Transverse colon (tissue), 4 donors: ENCODE measurements at regions not wholly inside any gene's neighbourhood (a gene's known extent, or its start where the extent isn't known, plus 50 kb on each side); places are given as distances from the start of the nearest gene placed in this dataset.

Experiments
- DNase-seq: peaks from one replicate; pipeline ENCODE4 v3.0.0-alpha.2; 2019
- H3K27ac ChIP-seq, 4 donors: fragments of 200-600 bp; sonication (generic); 2 replicates each; pipeline ENCODE4 v1.5.1; 2016 to 2018; ENCODE audit warnings: inconsistent platforms in 4 of 4
- H3K27me3 ChIP-seq: fragments of 200-600 bp; sonication (generic); 2 replicates; pipeline ENCODE4 v1.5.1; 2017; ENCODE audit warnings: inconsistent platforms
- H3K36me3 ChIP-seq, 4 donors: fragments of 200-600 bp; sonication (generic); 2 replicates each; pipeline ENCODE4 v1.5.1; 2017 to 2019; ENCODE audit warnings: inconsistent platforms in 4 of 4
- H3K4me1 ChIP-seq, 4 donors: fragments of 200-600 bp; sonication (generic); 2 replicates each; pipeline ENCODE4 v1.5.1; 2017 to 2020; ENCODE audit warnings: inconsistent platforms in 4 of 4
- H3K4me3 ChIP-seq, 4 donors: fragments of 200-600 bp; sonication (generic); 1 replicate in 1 of 4; 2 replicates in 3 of 4; pipeline versions ENCODE4 v1.5.1 to v1.6.1; 2017 to 2019; ENCODE audit warnings: inconsistent platforms in 4 of 4
- H3K9me3 ChIP-seq, 2 donors: fragments of 200-600 bp; sonication (generic); 2 replicates each; pipeline ENCODE4 v1.5.1; 2017 to 2019; ENCODE audit warnings: inconsistent platforms in 2 of 2
- EP300 ChIP-seq: sonication (generic); formaldehyde crosslinking; IDR thresholded peaks from one replicate; pipeline ENCODE4 v1.6.1; 2017; ENCODE audit warnings: antibody characterized with exemption, low read depth
- POLR2A ChIP-seq: fragments of 450-650 bp; IDR thresholded peaks from one replicate; pipeline ENCODE4 v1.6.1; 2016; ENCODE audit warnings: antibody characterized with exemption, mild to moderate bottlenecking, moderate library complexity
- POLR2AphosphoS5 ChIP-seq, 3 donors: sonication (generic); formaldehyde crosslinking; IDR thresholded peaks; one replicate each; pipeline ENCODE4 v1.6.1; 2016; ENCODE audit warnings: antibody characterized with exemption in 3 of 3
- WGBS, 2 donors: methylation state at CpG; one replicate each; pipeline ENCODE4 v1.1.5; 2018; ENCODE audit warnings: low coverage in 1 of 2; 5-methylcytosine and 5-hydroxymethylcytosine counted together
- in situ Hi-C, 4 donors: fragments of 200-750 bp; cut with MboI; loops; one replicate each; pipeline versions ENCODE4 v1.15.0 to v1.15.1; 2017; ENCODE audit warnings: low sequenced_read_pairs in 3 of 4, low pct_ligation_motif_present in 1 of 4, low pct_unique_long_range_greater_than_20kb in 1 of 4
- intact Hi-C: fragments of 100-400 bp; cut with DNase I; formaldehyde crosslinking; loops from one replicate; pipeline ENCODE4 v1.15.1; 2023; ENCODE audit warnings: low total_unique reads
- TF ChIP-seq, protein P1 (sequence below), 5 experiments: fragments of 200-600 bp in 3 of 5; fragments of 450-650 bp in 2 of 5; sonication (generic) in 3 of 5; IDR thresholded peaks; 1 replicate in 2 of 5; 2 replicates in 3 of 5; pipeline ENCODE4 v1.5.1; 2016 to 2017; ENCODE audit warnings: antibody characterized with exemption in 5 of 5, inconsistent platforms in 3 of 5, mild to moderate bottlenecking in 2 of 5, moderate library complexity in 1 of 5

DNA sequence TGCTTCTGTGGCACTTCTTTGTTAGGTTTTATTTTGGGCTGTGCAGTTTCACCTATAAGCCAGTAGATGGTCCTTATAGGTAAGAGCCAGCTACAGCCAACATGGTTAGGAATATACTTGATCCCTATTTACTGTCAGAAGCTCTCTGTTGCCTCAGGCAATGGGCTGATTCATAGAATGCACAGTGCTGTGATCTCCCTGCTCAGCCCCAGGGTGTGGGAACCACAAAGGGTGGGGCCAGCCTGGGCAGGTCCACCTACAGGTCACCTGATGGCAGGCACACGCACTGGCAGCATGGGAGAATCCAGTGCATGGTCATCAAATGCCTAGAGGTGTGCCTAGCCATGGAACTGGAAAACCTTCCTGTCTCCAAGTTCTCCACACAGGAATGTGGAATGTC lies 191.9 kb downstream of the MOXD1 start:
- no peak overlapping the region for H3K4me3 ChIP-seq
- H3K9me3 ChIP-seq = no peaks in the 10 kb centered on the region
- in situ Hi-C loops = loop anchor here in 2 of 4 donors (5.0 to 25.0 kb wide), 2 partner anchors 272 to 287 kb away; no protein-coding TSS in a partner anchor
- WGBS, 2 donors = 67% methylated on average over 1 of the region's 1 CpG; no CpG with 5 or more reads in 1 of the 2 donors
- no peaks in the 10 kb centered on the region for H3K27me3 ChIP-seq
- TF ChIP-seq POLR2A = no peak
- no peak for TF ChIP-seq EP300
- no peak for TF ChIP-seq POLR2AphosphoS5 (IDR thresholded peaks at IDR 0.05)
- TF ChIP-seq, protein P1, sequence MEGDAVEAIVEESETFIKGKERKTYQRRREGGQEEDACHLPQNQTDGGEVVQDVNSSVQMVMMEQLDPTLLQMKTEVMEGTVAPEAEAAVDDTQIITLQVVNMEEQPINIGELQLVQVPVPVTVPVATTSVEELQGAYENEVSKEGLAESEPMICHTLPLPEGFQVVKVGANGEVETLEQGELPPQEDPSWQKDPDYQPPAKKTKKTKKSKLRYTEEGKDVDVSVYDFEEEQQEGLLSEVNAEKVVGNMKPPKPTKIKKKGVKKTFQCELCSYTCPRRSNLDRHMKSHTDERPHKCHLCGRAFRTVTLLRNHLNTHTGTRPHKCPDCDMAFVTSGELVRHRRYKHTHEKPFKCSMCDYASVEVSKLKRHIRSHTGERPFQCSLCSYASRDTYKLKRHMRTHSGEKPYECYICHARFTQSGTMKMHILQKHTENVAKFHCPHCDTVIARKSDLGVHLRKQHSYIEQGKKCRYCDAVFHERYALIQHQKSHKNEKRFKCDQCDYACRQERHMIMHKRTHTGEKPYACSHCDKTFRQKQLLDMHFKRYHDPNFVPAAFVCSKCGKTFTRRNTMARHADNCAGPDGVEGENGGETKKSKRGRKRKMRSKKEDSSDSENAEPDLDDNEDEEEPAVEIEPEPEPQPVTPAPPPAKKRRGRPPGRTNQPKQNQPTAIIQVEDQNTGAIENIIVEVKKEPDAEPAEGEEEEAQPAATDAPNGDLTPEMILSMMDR (IDR thresholded peaks at IDR 0.05) = no peak
- H3K4me1 ChIP-seq = no peaks in the 10 kb centered on the region
- no peak overlapping the region for H3K27ac ChIP-seq
- no peak for DNase-seq
- intact Hi-C loops = no loop called here
- H3K36me3 ChIP-seq = no peaks in the 10 kb centered on the region

DNA sequence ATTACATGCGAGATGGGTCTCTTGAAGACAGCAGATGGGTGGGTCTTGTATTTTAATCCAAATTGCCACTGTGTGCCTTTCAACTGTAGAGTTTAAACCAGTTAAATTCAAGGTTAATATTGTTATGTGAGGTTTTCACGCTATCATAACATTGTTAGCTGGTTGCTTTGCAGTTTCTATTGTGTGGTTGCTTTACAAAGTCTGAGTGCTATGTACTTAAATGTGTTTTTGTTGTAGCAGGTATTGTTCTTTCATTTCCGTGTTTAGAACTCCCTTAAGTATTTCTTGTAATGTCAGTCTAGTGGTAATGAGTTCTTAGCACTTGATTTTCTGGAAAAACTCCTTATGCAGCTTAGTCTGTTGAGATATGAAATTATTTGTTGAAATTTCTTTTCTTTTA lies 193.3 kb downstream of the MOXD1 start:
- TF ChIP-seq POLR2AphosphoS5 (IDR thresholded peaks at IDR 0.05) (no peak), EP300 (no peak), POLR2A (no peak)
- TF ChIP-seq, protein P1 (IDR thresholded peaks at IDR 0.05) = no peak
- H3K36me3 ChIP-seq = no peaks in the 10 kb centered on the region
- H3K27ac ChIP-seq = no peak overlapping the region
- H3K9me3 ChIP-seq = no peaks in the 10 kb centered on the region
- H3K4me1 ChIP-seq = no peaks in the 10 kb centered on the region
- in situ Hi-C loops = loop anchor here in 2 of 4 donors (5.0 to 25.0 kb wide), 2 partner anchors 271 to 286 kb away; no protein-coding TSS in a partner anchor
- H3K27me3 ChIP-seq = no peaks in the 10 kb centered on the region
- no peak for DNase-seq
- no peak overlapping the region for H3K4me3 ChIP-seq
- intact Hi-C loops = no loop called here
- WGBS, 2 donors = 83 to 88% methylated on average over 3 of the region's 3 CpGs

DNA sequence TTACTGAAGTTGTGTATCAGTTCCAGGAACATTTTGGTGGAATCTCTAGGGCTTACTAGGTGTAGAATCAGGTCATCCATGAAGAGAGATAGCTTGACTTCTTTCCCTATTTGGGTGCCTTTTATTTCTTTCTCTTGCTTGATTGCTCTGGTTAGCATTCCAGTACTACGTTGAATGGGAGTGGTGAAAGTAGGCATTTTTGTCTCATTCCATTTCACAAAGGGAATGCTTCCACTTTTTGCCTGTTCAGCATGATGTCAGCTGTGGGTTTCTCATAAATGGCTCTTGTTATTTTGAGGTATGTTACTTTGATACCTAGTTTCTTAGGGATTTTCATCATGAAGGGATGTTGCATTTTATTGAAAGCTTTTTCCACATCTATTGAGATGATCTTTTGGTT lies 195.3 kb downstream of the MOXD1 start:
- no peak overlapping the region for H3K27ac ChIP-seq
- intact Hi-C loops = no loop called here
- DNase-seq = no peak
- whole genome bisulfite sequencing, 2 donors = 75 to 79% methylated on average over 1 of the region's 1 CpG
- H3K27me3 ChIP-seq = no peaks in the 10 kb centered on the region
- H3K36me3 ChIP-seq = no peaks in the 10 kb centered on the region
- TF ChIP-seq, protein P1 (IDR thresholded peaks at IDR 0.05) = no peak
- TF ChIP-seq EP300 = no peak
- no peak for TF ChIP-seq POLR2A
- no peak for TF ChIP-seq POLR2AphosphoS5 (IDR thresholded peaks at IDR 0.05)
- H3K9me3 ChIP-seq = no peaks in the 10 kb centered on the region
- H3K4me3 ChIP-seq = no peak overlapping the region
- H3K4me1 ChIP-seq = peaks cover 0 to 5% (median 0%) of the 10 kb centered on the region in 4 donors
- in situ Hi-C loops = loop anchor here in 2 of 4 donors (5.0 to 25.0 kb wide), 2 partner anchors 269 to 284 kb away; no protein-coding TSS in a partner anchor

DNA sequence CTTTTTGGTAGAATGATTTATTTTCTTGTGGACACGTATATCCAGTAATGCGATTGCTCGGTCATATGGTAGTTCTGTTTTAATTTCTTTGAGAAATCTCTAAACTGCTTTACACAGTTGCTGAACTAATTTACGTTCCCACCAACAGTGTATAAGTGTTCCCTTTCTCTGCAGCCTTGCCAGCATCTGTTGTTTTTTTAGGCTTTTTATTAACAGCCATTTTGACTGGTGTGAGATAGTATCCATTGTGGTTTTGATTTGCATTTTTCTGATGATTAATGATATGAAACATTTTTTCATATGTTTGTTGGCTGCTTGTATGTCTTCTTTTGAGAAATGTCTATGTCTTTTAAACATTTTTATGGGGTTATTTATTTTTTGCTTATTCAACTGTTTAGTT lies 196.7 kb downstream of the MOXD1 start:
- TF ChIP-seq, protein P1 (IDR thresholded peaks at IDR 0.05) = no peak
- TF ChIP-seq POLR2AphosphoS5 (IDR thresholded peaks at IDR 0.05) (no peak), EP300 (no peak), POLR2A (no peak)
- peaks cover 0 to 5% (median 0%) of the 10 kb centered on the region in 4 donors for H3K4me1 ChIP-seq
- no peak overlapping the region for H3K4me3 ChIP-seq
- H3K27ac ChIP-seq = no peak overlapping the region
- in situ Hi-C loops = loop anchor here in 1 of 4 donors (25.0 kb wide), 1 partner anchor 267 kb away; no protein-coding TSS in a partner anchor
- H3K27me3 ChIP-seq = no peaks in the 10 kb centered on the region
- intact Hi-C loops = no loop called here
- H3K36me3 ChIP-seq = no peaks in the 10 kb centered on the region
- no peak for DNase-seq
- H3K9me3 ChIP-seq = no peaks in the 10 kb centered on the region
- WGBS, 2 donors = 73 to 82% methylated on average over 4 of the region's 4 CpGs
